ENCODE measurements at regions not wholly inside any gene's neighbourhood (a gene's known extent, or its start where the extent isn't known, plus 50 kb on each side); places are given as distances from the start of the nearest gene placed in this dataset.
A peak's percentile ranks its signal among the peaks of the same experiment; 100 is the strongest.

GRCh38 chr7:94054130-94054529 lies 50.0 kb upstream of the BET1 start:
- DNase-seq, result no peak

GRCh38 chr7:94055963-94056362 lies 51.8 kb upstream of the BET1 start:
- DNase-seq, result peak; percentile 47

GRCh38 chr7:94056796-94057207 lies 52.6 kb upstream of the BET1 start:
- peak; percentile 99 for DNase-seq

- no peak for DNase-seq
Observed at GRCh38 chr7:94057955-94058354, 53.8 kb upstream of the BET1 start.

GRCh38 chr7:94059746-94060145 lies 55.6 kb upstream of the BET1 start:
- DNase-seq, result no peak

- DNase-seq, result peak; percentile 66
Observed at GRCh38 chr7:94060752-94061151, 56.6 kb upstream of the BET1 start.

GRCh38 chr7:94061326-94061725 lies 57.2 kb upstream of the BET1 start:
- no peak for DNase-seq

GRCh38 chr7:94062372-94062771 lies 58.2 kb upstream of the BET1 start:
- peak; percentile 75 for DNase-seq

- DNase-seq, result no peak
Observed at GRCh38 chr7:94064541-94065191, 60.5 kb upstream of the BET1 start.

GRCh38 chr7:94067047-94067446 lies 62.9 kb upstream of the BET1 start:
- DNase-seq, result no peak

GRCh38 chr7:94067506-94067905 lies 63.4 kb upstream of the BET1 start:
- no peak for DNase-seq

GRCh38 chr7:94069162-94069739 lies 65.1 kb upstream of the BET1 start:
- no peak for DNase-seq

GRCh38 chr7:94080551-94080950 lies 76.4 kb upstream of the BET1 start:
- no peak for DNase-seq

- peak; percentile 29 for DNase-seq
Observed at GRCh38 chr7:94082126-94082525, 78.0 kb upstream of the BET1 start.

GRCh38 chr7:94087664-94088352 lies 83.7 kb upstream of the BET1 start:
- DNase-seq, result peak; percentile 65

GRCh38 chr7:94088560-94088959 lies 84.4 kb upstream of the BET1 start:
- no peak for DNase-seq

- no peak for DNase-seq
Observed at GRCh38 chr7:94089806-94090205, 85.7 kb upstream of the BET1 start.

GRCh38 chr7:94092980-94093379 lies 88.8 kb upstream of the BET1 start:
- DNase-seq, result no peak

- DNase-seq, result no peak
Observed at GRCh38 chr7:94094298-94094697, 90.1 kb upstream of the BET1 start.

- DNase-seq, result no peak
Observed at GRCh38 chr7:94095316-94096009, 91.3 kb upstream of the BET1 start.

- DNase-seq, result no peak
Observed at GRCh38 chr7:94099679-94100078, 95.5 kb upstream of the BET1 start.

GRCh38 chr7:94100723-94101345 lies 96.7 kb upstream of the BET1 start:
- DNase-seq, result no peak

GRCh38 chr7:94104301-94104700 lies 100.1 kb upstream of the BET1 start:
- DNase-seq, result no peak

All from kidney glomerular epithelial cell (primary cell).